ENCODE measurements at regions not wholly inside any gene's neighbourhood (a gene's known extent, or its start where the extent isn't known, plus 50 kb on each side); places are given as distances from the start of the nearest gene placed in this dataset.

DNA sequence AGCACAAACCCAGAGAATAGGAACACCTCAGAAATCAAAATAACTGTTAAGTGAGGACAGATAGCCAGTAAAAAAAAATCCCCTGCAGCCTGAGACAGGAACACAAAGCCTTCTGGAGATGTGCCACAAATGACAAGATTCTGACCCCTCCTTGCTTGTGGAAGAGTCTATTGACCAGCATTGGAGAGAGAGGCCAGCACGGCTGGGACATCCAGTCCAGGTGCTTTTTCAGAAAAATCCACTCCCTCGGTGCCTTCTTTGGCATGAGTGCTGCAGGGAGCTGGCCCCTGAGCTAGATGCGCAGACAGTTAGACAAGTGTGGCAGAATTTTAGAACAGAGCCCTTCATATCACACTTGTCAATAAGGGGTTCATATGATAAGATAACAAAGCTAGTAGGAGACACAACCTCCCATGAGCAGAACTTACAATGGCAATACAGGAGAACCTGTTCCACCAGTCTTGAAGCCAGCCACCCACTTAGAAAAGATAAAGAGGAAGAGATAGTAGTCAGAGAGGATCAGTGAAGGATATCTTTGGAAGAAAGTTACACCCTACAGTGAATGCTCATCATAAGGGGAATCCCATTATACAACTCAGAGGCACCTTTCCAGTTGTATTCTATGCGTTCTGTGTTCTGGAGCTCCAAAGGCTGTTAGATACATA is 298.4 kb downstream of the TLE1 start:
- no peak for DNase-seq (ENCODE audit: low read depth)

- DNase-seq (ENCODE audit: low read depth): no peak
These were observed 299.8 kb downstream of the TLE1 start for GRCh38 chr9:81389569-81389993.

- DNase-seq (ENCODE audit: low read depth): no peak
These were observed 300.5 kb downstream of the TLE1 start for GRCh38 chr9:81388831-81389230.

- DNase-seq (ENCODE audit: low read depth): no peak
These were observed 301.8 kb downstream of the TLE1 start for GRCh38 chr9:81387360-81388106.

- DNase-seq (ENCODE audit: low read depth): no peak
These were observed 304.4 kb downstream of the TLE1 start for GRCh38 chr9:81384911-81385310.

GRCh38 chr9:81382281-81382680 is 307.1 kb downstream of the TLE1 start:
- no peak for DNase-seq (ENCODE audit: low read depth)

- DNase-seq (ENCODE audit: low read depth): no peak
These were observed 307.7 kb downstream of the TLE1 start for GRCh38 chr9:81381694-81382093.

- no peak for DNase-seq (ENCODE audit: low read depth)
These were observed 308.6 kb downstream of the TLE1 start for GRCh38 chr9:81380504-81381359.

GRCh38 chr9:81379655-81380054 is 309.7 kb downstream of the TLE1 start:
- DNase-seq (ENCODE audit: low read depth): no peak

DNA sequence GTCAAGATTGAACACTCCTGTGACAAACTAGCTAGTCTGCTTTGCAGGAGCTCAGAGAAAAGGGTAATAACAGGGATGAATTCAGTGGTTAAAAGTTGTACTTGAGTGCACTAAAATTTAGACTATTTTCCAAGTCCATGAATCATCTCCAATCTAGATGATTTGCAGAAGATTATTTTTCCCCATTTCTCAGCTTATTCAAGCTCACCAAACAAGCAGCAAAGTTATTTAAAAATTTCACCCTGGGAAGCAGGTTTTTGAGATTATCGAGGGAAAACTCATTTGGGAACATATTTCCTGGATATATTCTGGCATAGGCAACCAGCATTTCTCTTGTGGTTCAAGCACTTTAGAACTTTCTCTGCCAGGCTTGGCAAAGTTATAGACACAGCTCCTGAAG is 311.4 kb downstream of the TLE1 start:
- DNase-seq (ENCODE audit: low read depth): no peak

DNA sequence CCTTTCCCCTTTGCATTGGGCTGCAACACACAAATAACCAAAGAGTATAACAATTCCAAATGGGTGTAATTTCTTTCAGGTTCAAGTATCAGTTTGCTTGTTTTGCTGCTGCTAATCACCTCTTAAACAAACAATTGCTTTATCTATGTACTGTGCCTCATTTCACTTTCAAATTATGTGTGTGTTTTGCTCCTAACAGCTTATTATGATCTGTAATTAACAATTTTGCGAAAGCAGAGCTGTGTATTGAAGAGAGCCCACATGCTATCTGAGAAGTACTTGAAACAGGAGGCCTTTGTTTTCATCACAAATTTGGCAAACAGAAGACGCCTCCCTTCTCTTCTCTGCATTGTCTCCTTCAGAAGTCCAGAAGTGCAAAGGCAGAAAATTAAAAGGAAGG is 312.0 kb downstream of the TLE1 start:
- no peak for DNase-seq (ENCODE audit: low read depth)

GRCh38 chr9:81375187-81376100 is 313.9 kb downstream of the TLE1 start:
- no peak for DNase-seq (ENCODE audit: low read depth)

DNA sequence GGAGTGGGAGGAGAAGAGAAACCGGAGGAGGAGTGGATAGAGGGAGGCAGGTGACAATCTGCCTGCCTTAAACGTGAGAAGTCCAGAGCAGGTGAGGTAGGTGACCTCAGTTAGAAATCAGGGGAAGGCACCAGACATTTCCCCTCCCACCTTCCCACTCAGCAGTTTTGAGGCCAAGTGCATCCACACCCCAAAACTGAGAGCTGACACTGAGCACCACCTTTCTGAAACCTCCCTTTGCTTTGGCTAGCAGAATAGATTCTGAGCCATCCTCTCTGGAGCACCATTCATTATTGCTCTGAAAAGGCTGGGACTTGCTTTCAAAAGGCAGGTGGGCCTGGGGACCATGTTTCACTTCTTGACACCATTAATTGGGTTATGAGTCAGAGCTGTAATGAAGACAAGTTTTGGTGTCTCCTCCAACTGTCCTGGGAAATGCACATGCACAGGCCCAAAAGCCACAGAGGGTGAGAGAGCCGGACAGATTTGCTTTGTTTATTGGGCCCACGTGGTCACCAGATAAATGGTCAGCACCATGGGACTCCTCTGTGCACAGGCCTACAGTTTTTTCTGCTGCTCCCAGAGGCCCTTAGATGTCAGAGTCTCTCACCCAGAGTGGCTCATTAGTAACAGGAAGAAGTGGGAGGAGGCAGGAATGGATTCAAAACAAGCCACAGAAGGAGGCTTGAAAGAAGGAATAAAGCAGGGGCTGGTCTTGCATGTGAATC is 314.7 kb downstream of the TLE1 start:
- no peak for DNase-seq (ENCODE audit: low read depth)

GRCh38 chr9:81373294-81373693 is 316.1 kb downstream of the TLE1 start:
- no peak for DNase-seq (ENCODE audit: low read depth)

DNA sequence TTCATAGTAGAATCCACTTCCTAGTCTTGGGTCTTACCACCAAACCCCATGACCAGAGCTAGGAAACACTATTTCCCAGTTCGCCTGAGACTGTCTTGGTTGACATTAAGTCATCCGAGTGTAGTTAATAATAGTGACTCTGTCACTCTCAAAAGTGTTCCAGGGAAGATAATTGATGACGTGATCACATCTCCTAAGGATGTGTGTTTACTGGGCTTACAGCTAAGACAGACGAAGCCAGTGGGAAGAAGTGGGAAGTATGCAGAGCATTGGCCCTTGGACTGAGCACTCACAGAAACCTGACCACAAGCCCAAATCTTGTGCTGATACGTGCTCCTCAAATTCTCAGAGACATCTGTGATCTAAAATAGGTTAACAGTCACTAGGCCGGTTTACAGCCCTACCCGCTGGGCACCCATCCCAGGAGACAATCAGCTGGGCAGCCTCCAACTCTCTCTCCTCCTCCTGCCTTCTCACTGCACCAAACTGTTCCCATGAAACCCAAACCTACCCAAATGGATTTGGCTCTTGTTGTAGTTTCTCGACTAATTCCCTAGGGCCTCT is 316.6 kb downstream of the TLE1 start:
- no peak for DNase-seq (ENCODE audit: low read depth)

DNA sequence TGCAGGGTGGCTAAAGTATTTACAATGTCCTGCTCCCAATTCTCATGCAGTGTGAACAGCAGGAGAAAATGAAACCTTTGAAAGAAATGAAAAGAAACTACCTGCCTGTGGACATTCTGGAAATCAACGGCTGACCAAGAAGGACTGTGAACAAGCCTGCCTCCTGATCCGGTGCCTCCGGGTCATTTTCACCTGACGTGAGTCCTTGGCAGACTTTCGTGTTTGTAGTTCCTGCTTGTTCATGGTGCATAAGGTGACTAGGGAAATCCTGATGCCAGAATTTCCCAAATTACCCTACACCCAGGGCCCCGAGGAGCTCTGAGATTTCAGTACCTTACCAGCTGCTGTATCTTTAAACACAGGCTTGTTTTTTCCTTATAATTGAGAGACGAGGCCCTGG is 317.5 kb downstream of the TLE1 start:
- DNase-seq (ENCODE audit: low read depth): no peak

DNA sequence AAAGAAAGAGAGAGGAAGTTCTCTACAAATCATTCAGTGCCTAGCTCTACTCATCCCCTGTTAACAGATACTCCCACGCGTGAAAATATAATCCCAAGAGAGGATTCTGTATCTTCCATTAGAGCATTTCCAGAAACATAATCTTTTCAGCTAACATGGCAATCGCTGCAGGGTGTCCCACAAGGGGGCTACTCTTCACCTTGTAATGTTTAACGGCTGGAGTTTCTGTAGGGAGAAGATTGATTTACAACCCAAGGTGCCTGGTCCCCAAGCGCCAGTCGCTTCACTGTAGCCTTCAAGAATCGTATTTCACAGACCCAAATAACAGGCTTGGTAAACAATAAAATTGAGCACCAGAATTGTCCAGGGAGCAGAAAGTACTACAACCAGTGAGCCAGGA is 318.7 kb downstream of the TLE1 start:
- no peak for DNase-seq (ENCODE audit: low read depth)

DNA sequence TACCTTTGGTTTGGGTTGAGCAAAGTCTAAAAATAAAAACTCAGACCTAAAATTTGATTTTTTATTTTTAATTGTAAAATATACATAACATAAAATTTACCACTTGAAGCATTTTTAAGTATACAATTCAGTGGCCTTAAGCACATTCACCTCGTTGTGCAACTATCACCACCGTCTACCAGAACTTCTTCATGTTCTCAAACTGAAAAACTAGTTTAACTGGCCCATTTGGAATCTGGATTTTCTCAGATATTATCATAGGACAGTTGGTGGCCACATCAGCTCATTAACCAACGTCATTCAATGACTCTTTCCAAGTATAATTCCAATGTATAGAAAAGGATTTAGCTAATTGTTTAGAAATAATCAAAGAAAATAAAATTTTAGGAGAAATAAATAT is 319.3 kb downstream of the TLE1 start:
- DNase-seq (ENCODE audit: low read depth): no peak

DNA sequence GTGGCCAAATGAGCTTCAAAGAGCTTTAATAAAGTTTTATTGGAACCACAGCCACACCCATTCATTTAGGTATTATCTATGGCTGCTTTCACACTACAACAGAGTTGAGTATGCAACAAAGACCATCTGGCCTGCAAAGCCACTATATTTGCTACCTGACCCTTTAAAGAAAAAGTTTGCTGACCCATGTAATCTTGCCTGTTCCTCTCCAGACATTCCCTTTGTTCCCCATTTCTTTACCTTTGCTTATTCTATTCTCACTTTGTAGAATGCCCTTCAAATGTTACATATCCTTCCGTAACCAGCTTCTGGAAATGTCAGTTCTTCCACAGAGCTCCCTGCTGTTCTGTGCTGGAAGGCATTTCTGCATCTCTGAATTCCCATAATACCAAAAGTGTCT is 320.2 kb downstream of the TLE1 start:
- DNase-seq (ENCODE audit: low read depth): no peak

DNA sequence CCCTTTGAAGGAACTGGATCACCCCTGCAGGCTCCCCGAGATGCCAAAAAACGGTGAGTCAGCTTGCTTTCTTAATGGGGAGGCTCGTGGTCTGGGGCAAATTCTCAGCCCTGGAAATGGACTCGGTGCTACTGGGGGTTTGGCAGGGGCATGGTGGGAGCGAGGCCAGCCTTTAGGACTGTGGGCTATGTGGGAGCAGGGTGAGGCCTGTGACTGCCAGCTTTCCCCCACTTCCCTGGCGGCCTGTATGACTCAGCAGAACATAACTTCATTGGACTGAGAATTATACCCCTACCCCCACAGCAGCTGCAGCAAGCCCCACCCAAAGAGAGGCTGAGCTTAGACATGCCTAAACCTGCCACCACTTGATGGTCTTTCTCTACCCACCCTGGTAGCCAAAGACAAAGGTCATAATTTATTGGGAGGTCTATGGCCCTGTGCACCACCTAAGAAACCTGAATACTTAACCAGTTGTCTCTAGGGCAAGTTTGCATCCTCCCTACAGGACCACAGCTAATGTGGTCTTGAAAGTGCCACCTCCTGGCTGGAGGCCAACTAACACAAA is 325.3 kb downstream of the TLE1 start:
- no peak for DNase-seq (ENCODE audit: low read depth)
